ENCODE measurements at regions not wholly inside any gene's neighbourhood (a gene's known extent, or its start where the extent isn't known, plus 50 kb on each side); places are given as distances from the start of the nearest gene placed in this dataset.

DNA sequence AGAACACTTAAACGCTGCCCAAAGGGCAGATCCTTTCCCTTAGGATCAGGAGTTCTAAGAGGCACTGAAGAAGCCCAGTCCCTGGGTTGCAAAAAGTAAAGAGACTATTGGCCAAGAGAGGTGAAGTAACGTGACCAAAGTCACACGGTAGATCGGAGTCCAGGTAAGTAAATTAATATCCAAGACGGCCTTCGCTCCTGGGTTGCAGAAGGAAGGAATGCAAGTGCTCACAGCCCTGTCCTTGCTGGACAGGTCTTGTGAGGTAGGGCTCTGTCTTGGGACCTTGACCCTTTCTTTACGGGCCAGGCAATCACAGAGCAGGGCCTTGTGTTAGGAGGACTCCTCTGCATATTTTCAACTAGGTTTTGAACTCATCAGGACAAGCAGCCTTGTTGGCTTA is 243.7 kb upstream of the PDE10A start:
- H3K79me2 ChIP-seq (ENCODE audit: control insufficient read depth, insufficient read depth, low read length), result no peaks in the 10 kb centered on the region
- intact Hi-C loops (cut with micrococcal nuclease) (no loop called here), dilution Hi-C loops (cut with MboI; ENCODE audit: extremely low pct_ligation_motif_present, low sequenced_read_pairs) (no loop called here)
- H3K9me3 ChIP-seq (replicated peaks; ENCODE audit: control insufficient read depth, insufficient read depth, low read length), result no peaks in the 10 kb centered on the region
- DNase-seq (ENCODE audit: low read depth, low spot score), result no peak
- no peaks in the 10 kb centered on the region for H3K9me1 ChIP-seq (replicated peaks; ENCODE audit: control insufficient read depth, extremely low read depth, insufficient read depth, low read length)
- no peak overlapping the region for H3K4me3 ChIP-seq (replicated peaks in 1 of 3; ENCODE audit: insufficient read depth in 1 of 3, low read depth in 1 of 3, low read length in 3 of 3)
- POLR2A ChIA-PET, result no interaction called here
- no peaks in the 10 kb centered on the region for H3K27me3 ChIP-seq (ENCODE audit: control insufficient read depth in 2 of 2, insufficient read depth in 2 of 2, low read length in 2 of 2)
- H3K4me2 ChIP-seq (ENCODE audit: insufficient read depth, low read length), result no peak overlapping the region
- BruUV-seq (replicated peaks), result no TSS peak
- TF ChIP-seq POLR2A (IDR thresholded peaks at IDR 0.05; ENCODE audit: low read depth, low read length) (no peak), EZH2 (IDR thresholded peaks at IDR 0.05; ENCODE audit: borderline replicate concordance, low read depth, low read length, severe bottlenecking) (no peak), MYC (IDR thresholded peaks at IDR 0.05; ENCODE audit: low read depth, low read length) (no peak), FOS (IDR thresholded peaks at IDR 0.05; ENCODE audit: borderline replicate concordance, insufficient read depth, low read length) (no peak), MAX (IDR thresholded peaks at IDR 0.05; ENCODE audit: insufficient read depth, insufficient read length) (no peak), POLR2AphosphoS5 (IDR thresholded peaks at IDR 0.05; ENCODE audit: insufficient read depth, low read depth, low read length) (no peak), GATA2 (IDR thresholded peaks at IDR 0.05; ENCODE audit: insufficient read depth, insufficient read length, low read depth, low read length) (no peak)
- H3K27ac ChIP-seq (ENCODE audit: insufficient read depth, low read depth, low read length), result no peak overlapping the region
- CTCF ChIA-PET, result no interaction called here
- no peaks in the 10 kb centered on the region for H3K4me1 ChIP-seq (ENCODE audit: control insufficient read depth, extremely low read depth, insufficient read depth, low read length)
- no peak overlapping the region for H3K9ac ChIP-seq (replicated peaks; ENCODE audit: extremely low read depth, insufficient read depth, low read length)
- H4K20me1 ChIP-seq (replicated peaks; ENCODE audit: control insufficient read depth, extremely low read depth, insufficient read depth, low read length), result no peaks in the 10 kb centered on the region
- H3K36me3 ChIP-seq (ENCODE audit: control insufficient read depth in 2 of 2, extremely low read depth in 1 of 2, insufficient read depth in 2 of 2, low read length in 2 of 2), result no peaks in the 10 kb centered on the region
- no peak for FAIRE-seq
- H2AFZ ChIP-seq (ENCODE audit: low read depth, low read length), result no peak overlapping the region

DNA sequence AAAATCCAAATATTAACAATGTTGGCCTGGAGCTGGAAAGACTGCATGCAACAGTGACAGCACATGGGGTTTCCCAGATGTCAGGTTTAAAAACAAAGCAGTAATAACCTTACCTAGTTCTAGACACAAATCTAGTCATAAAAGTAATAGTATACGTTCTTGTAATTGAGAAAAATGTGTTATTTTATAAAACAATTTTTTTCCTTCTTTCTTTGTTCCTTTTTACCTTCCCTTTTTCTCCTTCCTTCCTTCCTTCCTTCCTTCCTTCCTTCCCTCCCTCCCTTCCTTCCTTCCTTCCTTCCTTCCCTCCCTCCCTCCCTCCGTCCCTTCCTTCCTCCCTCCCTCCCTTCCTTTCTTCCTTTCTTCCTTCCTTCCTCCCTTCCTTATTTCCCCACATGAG is 242.7 kb upstream of the PDE10A start:
- Histone ChIP-seq H3K4me2 (ENCODE audit: insufficient read depth, low read length) (no peak overlapping the region), H4K20me1 (replicated peaks; ENCODE audit: control insufficient read depth, extremely low read depth, insufficient read depth, low read length) (no peaks in the 10 kb centered on the region), H3K9ac (replicated peaks; ENCODE audit: extremely low read depth, insufficient read depth, low read length) (no peak overlapping the region), H3K4me3 (replicated peaks in 1 of 3; ENCODE audit: insufficient read depth in 1 of 3, low read depth in 1 of 3, low read length in 3 of 3) (no peak overlapping the region), H3K4me1 (ENCODE audit: control insufficient read depth, extremely low read depth, insufficient read depth, low read length) (no peaks in the 10 kb centered on the region), H3K27ac (ENCODE audit: insufficient read depth, low read depth, low read length) (no peak overlapping the region), H3K36me3 (ENCODE audit: control insufficient read depth in 2 of 2, extremely low read depth in 1 of 2, insufficient read depth in 2 of 2, low read length in 2 of 2) (no peaks in the 10 kb centered on the region), H2AFZ (ENCODE audit: low read depth, low read length) (no peak overlapping the region), H3K9me1 (replicated peaks; ENCODE audit: control insufficient read depth, extremely low read depth, insufficient read depth, low read length) (no peaks in the 10 kb centered on the region), H3K9me3 (replicated peaks; ENCODE audit: control insufficient read depth, insufficient read depth, low read length) (no peaks in the 10 kb centered on the region), H3K27me3 (ENCODE audit: control insufficient read depth in 2 of 2, insufficient read depth in 2 of 2, low read length in 2 of 2) (no peaks in the 10 kb centered on the region), H3K79me2 (ENCODE audit: control insufficient read depth, insufficient read depth, low read length) (no peaks in the 10 kb centered on the region)
- no peak for TF ChIP-seq POLR2A (IDR thresholded peaks at IDR 0.05; ENCODE audit: low read depth, low read length)
- TF ChIP-seq JUN (IDR thresholded peaks at IDR 0.05; ENCODE audit: borderline replicate concordance, insufficient read depth, insufficient read length, low read depth), result no peak
- TF ChIP-seq, protein P1, sequence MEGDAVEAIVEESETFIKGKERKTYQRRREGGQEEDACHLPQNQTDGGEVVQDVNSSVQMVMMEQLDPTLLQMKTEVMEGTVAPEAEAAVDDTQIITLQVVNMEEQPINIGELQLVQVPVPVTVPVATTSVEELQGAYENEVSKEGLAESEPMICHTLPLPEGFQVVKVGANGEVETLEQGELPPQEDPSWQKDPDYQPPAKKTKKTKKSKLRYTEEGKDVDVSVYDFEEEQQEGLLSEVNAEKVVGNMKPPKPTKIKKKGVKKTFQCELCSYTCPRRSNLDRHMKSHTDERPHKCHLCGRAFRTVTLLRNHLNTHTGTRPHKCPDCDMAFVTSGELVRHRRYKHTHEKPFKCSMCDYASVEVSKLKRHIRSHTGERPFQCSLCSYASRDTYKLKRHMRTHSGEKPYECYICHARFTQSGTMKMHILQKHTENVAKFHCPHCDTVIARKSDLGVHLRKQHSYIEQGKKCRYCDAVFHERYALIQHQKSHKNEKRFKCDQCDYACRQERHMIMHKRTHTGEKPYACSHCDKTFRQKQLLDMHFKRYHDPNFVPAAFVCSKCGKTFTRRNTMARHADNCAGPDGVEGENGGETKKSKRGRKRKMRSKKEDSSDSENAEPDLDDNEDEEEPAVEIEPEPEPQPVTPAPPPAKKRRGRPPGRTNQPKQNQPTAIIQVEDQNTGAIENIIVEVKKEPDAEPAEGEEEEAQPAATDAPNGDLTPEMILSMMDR (IDR thresholded peaks at IDR 0.05; ENCODE audit: extremely low read depth in 1 of 2, insufficient read depth in 1 of 2, low read depth in 1 of 2, low read length in 2 of 2), result no peak
- TF ChIP-seq GATA2 (IDR thresholded peaks at IDR 0.05; ENCODE audit: insufficient read depth, insufficient read length, low read depth, low read length), result no peak
- TF ChIP-seq POLR2AphosphoS5 (IDR thresholded peaks at IDR 0.05; ENCODE audit: insufficient read depth, low read depth, low read length), result no peak
- no peak for TF ChIP-seq FOS (IDR thresholded peaks at IDR 0.05; ENCODE audit: borderline replicate concordance, insufficient read depth, low read length)
- no peak for TF ChIP-seq MAX (IDR thresholded peaks at IDR 0.05; ENCODE audit: insufficient read depth, insufficient read length)
- TF ChIP-seq EZH2 (IDR thresholded peaks at IDR 0.05; ENCODE audit: borderline replicate concordance, low read depth, low read length, severe bottlenecking), result no peak
- DNase-seq (ENCODE audit: low read depth, low spot score) (no peak), FAIRE-seq (no peak)
- intact Hi-C loops (cut with micrococcal nuclease), result no loop called here
- dilution Hi-C loops (cut with MboI; ENCODE audit: extremely low pct_ligation_motif_present, low sequenced_read_pairs), result no loop called here
- POLR2A ChIA-PET, result no interaction called here
- no TSS peak for BruUV-seq (replicated peaks)
- CTCF ChIA-PET, result no interaction called here

Data from endothelial cell of umbilical vein (primary cell).